A549 (cell line): ENCODE measurements at regions not wholly inside any gene's neighbourhood (a gene's known extent, or its start where the extent isn't known, plus 50 kb on each side); places are given as distances from the start of the nearest gene placed in this dataset.

Experiments used
- ATAC-seq, 2 experiments: fragments of 200-7000 bp in 1 of 2; fragments of >200 bp in 1 of 2; cut with Nextera tagmentation in 1 of 2; cut with Tn5 transposase in 1 of 2; 3 replicates each; pipeline versions ENCODE4 v1.8.0 to v1.9.1; 2018 to 2020; ENCODE audit warnings: mild to moderate bottlenecking in 1 of 2, moderate library complexity in 1 of 2
- CTCF ChIA-PET: fragments of 300-600 bp; sonication (Branson Sonifier 250); formaldehyde crosslinking; extraction: SDS; loops from one replicate; lab custom pipeline; 2021; ENCODE audit warnings: antibody characterized with exemption, inconsistent platforms; lab: Yijun Ruan, JAX
- POLR2A ChIA-PET: fragments of 350-600 bp; formaldehyde crosslinking; extraction: SDS; loops from one replicate; lab custom pipeline; 2021; ENCODE audit warnings: antibody characterized with exemption, inconsistent platforms; lab: Yijun Ruan, JAX
- DNase-seq, 2 experiments: peaks; one replicate each; pipeline versions ENCODE4 v3.0.0 to v3.0.0-alpha.2; 2011 to 2016; ENCODE audit warnings: low read depth in 1 of 2, low spot score in 1 of 2
- FAIRE-seq: peaks from 2 replicates; lab custom pipeline; 2011; peaks lifted over from hg19 to GRCh38; lab: Jason Lieb, UNC
- H3K27ac ChIP-seq, 2 experiments: fragments of >200 bp; sonication (Bioruptor Twin); formaldehyde crosslinking; 3 replicates each; pipeline ENCODE4 v1.5.1; 2016 to 2017
- H3K4me1 ChIP-seq: fragments of >200 bp; sonication (Bioruptor Twin); formaldehyde crosslinking; 3 replicates; pipeline ENCODE4 v1.6.1; 2016
- H3K4me2 ChIP-seq: fragments of >200 bp; sonication (Bioruptor Twin); formaldehyde crosslinking; 3 replicates; pipeline ENCODE4 v1.6.1; 2016
- H3K4me3 ChIP-seq: fragments of >200 bp; sonication (Bioruptor Twin); formaldehyde crosslinking; 3 replicates; pipeline ENCODE4 v1.5.1; 2016
- H3K9me3 ChIP-seq: fragments of >200 bp; sonication (Bioruptor Twin); formaldehyde crosslinking; 3 replicates; pipeline ENCODE4 v1.6.1; 2016
- BHLHE40 ChIP-seq: IDR thresholded peaks from 2 replicates; pipeline ENCODE4 v1.6.1; 2012; ENCODE audit warnings: low read depth, low read length, inconsistent platforms
- CEBPB ChIP-seq, 2 experiments: fragments of >200 bp in 1 of 2; sonication (Bioruptor Twin) in 1 of 2; formaldehyde crosslinking in 1 of 2; IDR thresholded peaks; 2 replicates each; pipeline ENCODE4 v1.6.1; 2012 to 2016
- EHF ChIP-seq: fragments of 250-450 bp; sonication (Bioruptor Pico); IDR thresholded peaks from 2 replicates; pipeline ENCODE4 v1.5.0; 2020; ENCODE audit warnings: mild to moderate bottlenecking
- FOSL2 ChIP-seq, 2 experiments: fragments of 450-650 bp in 1 of 2; fragments of >200 bp in 1 of 2; sonication (Bioruptor Twin) in 1 of 2; formaldehyde crosslinking; IDR thresholded peaks; 2 replicates each; pipeline versions ENCODE4 v1.5.0 to v1.6.1; 2016 to 2020; ENCODE audit warnings: mild to moderate bottlenecking in 1 of 2, moderate library complexity in 1 of 2
- FOXS1 ChIP-seq: fragments of 250-450 bp; sonication (Bioruptor Pico); IDR thresholded peaks from 2 replicates; pipeline ENCODE4 v1.5.0; 2020; ENCODE audit warnings: mild to moderate bottlenecking, moderate library complexity
- GATA3 ChIP-seq: IDR thresholded peaks from 2 replicates; pipeline ENCODE4 v1.6.1; 2012; ENCODE audit warnings: borderline replicate concordance
- HOXB13 ChIP-seq: fragments of 250-450 bp; sonication (Bioruptor Pico); IDR thresholded peaks from 2 replicates; pipeline ENCODE4 v1.5.0; 2020; ENCODE audit warnings: low read depth, mild to moderate bottlenecking, moderate library complexity
- HOXB5 ChIP-seq: fragments of 250-450 bp; sonication (Bioruptor Pico); IDR thresholded peaks from 2 replicates; pipeline ENCODE4 v1.5.0; 2020; ENCODE audit warnings: mild to moderate bottlenecking, moderate library complexity
- JUN ChIP-seq, 2 experiments: fragments of >200 bp; sonication (Bioruptor Twin); formaldehyde crosslinking; IDR thresholded peaks; 2 replicates in 1 of 2; 3 replicates in 1 of 2; pipeline ENCODE4 v1.6.1; 2016 to 2017
- KDM5A ChIP-seq: fragments of 200-600 bp; sonication (generic); IDR thresholded peaks from 2 replicates; pipeline ENCODE4 v1.6.1; 2016; ENCODE audit warnings: antibody characterized with exemption, mild to moderate bottlenecking
- MAX ChIP-seq: IDR thresholded peaks from 2 replicates; pipeline ENCODE4 v1.6.1; 2012
- NFE2L2 ChIP-seq: fragments of 150-350 bp; conservative IDR thresholded peaks from 2 replicates; pipeline ENCODE4 v1.6.1; 2014; ENCODE audit warnings: low read length
- NR3C1 ChIP-seq: fragments of >200 bp; sonication (Bioruptor Twin); formaldehyde crosslinking; IDR thresholded peaks from 3 replicates; pipeline ENCODE4 v1.6.1; 2017
- PHF8 ChIP-seq: fragments of 200-600 bp; sonication (generic); IDR thresholded peaks from 2 replicates; pipeline ENCODE4 v1.6.1; 2016; ENCODE audit warnings: low read depth, mild to moderate bottlenecking, antibody characterized with exemption, moderate library complexity, borderline replicate concordance
- SMC3 ChIP-seq: fragments of >200 bp; sonication (Bioruptor Twin); formaldehyde crosslinking; IDR thresholded peaks from 3 replicates; pipeline ENCODE4 v1.6.1; 2018; ENCODE audit warnings: inconsistent platforms
- SREBF2 ChIP-seq: fragments of 450-650 bp; IDR thresholded peaks from 2 replicates; pipeline ENCODE4 v1.6.1; 2014; ENCODE audit warnings: mild to moderate bottlenecking, moderate library complexity
- TFCP2L1 ChIP-seq: fragments of 250-450 bp; sonication (Bioruptor Pico); IDR thresholded peaks from 2 replicates; pipeline ENCODE4 v1.5.0; 2021; ENCODE audit warnings: mild to moderate bottlenecking
- ZC3H11A ChIP-seq: fragments of 450-650 bp; IDR thresholded peaks from 2 replicates; pipeline ENCODE4 v1.6.1; 2014; ENCODE audit warnings: antibody characterized with exemption, mild to moderate bottlenecking
- ZFP36 ChIP-seq: fragments of 450-650 bp; IDR thresholded peaks from 2 replicates; pipeline ENCODE4 v1.6.1; 2014; ENCODE audit warnings: borderline replicate concordance; ENCODE audit not compliant: partially characterized antibody
- ZNF302 ChIP-seq: fragments of 250-450 bp; sonication (Bioruptor Pico); IDR thresholded peaks from 2 replicates; pipeline ENCODE4 v1.9.0; 2021; ENCODE audit warnings: inconsistent platforms, mild to moderate bottlenecking, moderate library complexity
- ZSCAN20 ChIP-seq: fragments of 250-450 bp; sonication (Bioruptor Pico); IDR thresholded peaks from 2 replicates; pipeline ENCODE4 v1.8.0; 2022; ENCODE audit warnings: mild to moderate bottlenecking, moderate library complexity
- WGBS: methylation state at CpG from one replicate; pipeline ENCODE4 v1.1.6; 2017; ENCODE audit errors: missing lambda C conversion rate; 5-methylcytosine and 5-hydroxymethylcytosine counted together
- TF ChIP-seq, protein P1 (sequence below): fragments of 250-450 bp; sonication (Bioruptor Pico); IDR thresholded peaks from 2 replicates; pipeline ENCODE4 v1.5.0; 2020; ENCODE audit warnings: low read depth, mild to moderate bottlenecking, moderate library complexity
- TF ChIP-seq, protein P2 (sequence below): IDR thresholded peaks from 2 replicates; pipeline ENCODE4 v1.6.1; 2012; ENCODE audit warnings: low read depth, borderline replicate concordance

DNA sequence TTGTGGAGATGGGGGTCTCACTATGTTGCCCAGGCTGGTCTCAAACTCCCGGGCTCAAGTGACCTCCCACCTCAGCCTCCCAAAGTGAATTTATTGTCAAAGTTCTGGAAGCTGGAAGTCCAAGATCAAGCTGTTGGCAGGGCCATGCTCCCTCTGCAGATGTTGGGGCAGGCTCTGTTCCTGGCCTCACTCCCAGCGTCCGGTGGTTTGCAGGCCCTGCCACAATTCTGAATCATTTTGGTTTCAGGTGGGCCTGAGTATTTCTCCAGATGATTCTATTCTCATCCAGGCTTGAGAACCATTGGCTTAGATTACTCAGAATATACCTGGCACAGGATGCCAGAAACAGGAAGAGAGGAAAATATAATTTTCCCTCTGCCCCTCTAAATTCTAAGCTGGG, 737.4 kb downstream of the TNS3 start:
- no peak for ATAC-seq
- 0 out of 3 replicates have a peak, but pooled peaks cover 3% of the 10 kb centered on the region for H3K9me3 ChIP-seq
- ChIA-PET CTCF (no interaction called here), POLR2A (no interaction called here)
- no peak for FAIRE-seq
- H3K4me3 ChIP-seq, result no peak overlapping the region
- H3K27ac ChIP-seq, result no peak overlapping the region
- 60% methylated on average over 3 of the region's 3 CpGs for WGBS
- TF ChIP-seq ZFP36, result no peak
- TF ChIP-seq CEBPB (IDR thresholded peaks at IDR 0.05), result no peak
- no peak for TF ChIP-seq KDM5A
- TF ChIP-seq ZSCAN20 (CRISPR knock-in tag), result no peak
- no peak for TF ChIP-seq HOXB13 (CRISPR knock-in tag)
- no peak for TF ChIP-seq FOSL2 (IDR thresholded peaks at IDR 0.05)
- TF ChIP-seq FOSL2 (CRISPR knock-in tag; IDR thresholded peaks at IDR 0.05), result no peak
- no peak for TF ChIP-seq SREBF2
- TF ChIP-seq ZC3H11A, result no peak
- DNase-seq, result no peak
- H3K4me2 ChIP-seq, result no peak overlapping the region
- no peaks in the 10 kb centered on the region for H3K4me1 ChIP-seq

DNA sequence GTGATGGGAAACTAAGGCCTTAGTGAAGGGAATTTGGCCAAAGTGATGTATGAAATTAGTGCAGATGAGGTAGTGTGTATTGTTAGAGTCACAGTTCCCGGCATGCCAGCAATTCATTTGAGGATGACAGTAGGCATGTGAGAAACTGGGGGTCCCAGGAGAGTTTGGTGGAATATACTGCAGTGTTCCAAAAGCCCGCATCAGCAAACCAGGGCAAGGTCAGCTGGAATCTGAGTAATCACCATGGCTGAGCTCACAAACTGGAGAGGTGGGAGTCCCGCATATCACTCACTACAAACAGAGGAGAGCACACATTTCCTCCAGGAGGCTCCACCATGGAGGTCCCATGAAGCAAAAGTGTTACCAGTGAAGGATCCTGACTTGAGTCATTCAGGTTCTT, 740.7 kb downstream of the TNS3 start:
- no peaks in the 10 kb centered on the region for H3K4me1 ChIP-seq
- 0 out of 3 replicates have a peak, but pooled peaks cover 3% of the 10 kb centered on the region for H3K9me3 ChIP-seq
- H3K4me2 ChIP-seq, result no peak overlapping the region
- TF ChIP-seq, protein P1, sequence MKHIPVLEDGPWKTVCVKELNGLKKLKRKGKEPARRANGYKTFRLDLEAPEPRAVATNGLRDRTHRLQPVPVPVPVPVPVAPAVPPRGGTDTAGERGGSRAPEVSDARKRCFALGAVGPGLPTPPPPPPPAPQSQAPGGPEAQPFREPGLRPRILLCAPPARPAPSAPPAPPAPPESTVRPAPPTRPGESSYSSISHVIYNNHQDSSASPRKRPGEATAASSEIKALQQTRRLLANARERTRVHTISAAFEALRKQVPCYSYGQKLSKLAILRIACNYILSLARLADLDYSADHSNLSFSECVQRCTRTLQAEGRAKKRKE, result no peak
- TF ChIP-seq, protein P2, sequence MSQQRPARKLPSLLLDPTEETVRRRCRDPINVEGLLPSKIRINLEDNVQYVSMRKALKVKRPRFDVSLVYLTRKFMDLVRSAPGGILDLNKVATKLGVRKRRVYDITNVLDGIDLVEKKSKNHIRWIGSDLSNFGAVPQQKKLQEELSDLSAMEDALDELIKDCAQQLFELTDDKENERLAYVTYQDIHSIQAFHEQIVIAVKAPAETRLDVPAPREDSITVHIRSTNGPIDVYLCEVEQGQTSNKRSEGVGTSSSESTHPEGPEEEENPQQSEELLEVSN, result no peak
- TF ChIP-seq MAX (no peak), TFCP2L1 (no peak)
- TF ChIP-seq, all 56 proteins: peak for 0
- ChIA-PET POLR2A (no interaction called here), CTCF (no interaction called here)
- ATAC-seq (no peak), DNase-seq (no peak), FAIRE-seq (no peak)
- 55% methylated on average over 3 of the region's 3 CpGs for WGBS
- Histone ChIP-seq H3K27ac (no peak overlapping the region), H3K4me3 (no peak overlapping the region)

- H3K27ac ChIP-seq, result no peak overlapping the region
- 39% methylated on average over 3 of the region's 3 CpGs for WGBS
- FAIRE-seq (no peak), DNase-seq (no peak), ATAC-seq (no peak)
- POLR2A ChIA-PET, result no interaction called here
- CTCF ChIA-PET, result no interaction called here
- TF ChIP-seq HOXB5 (CRISPR knock-in tag), result no peak
- no peak for TF ChIP-seq NFE2L2
- TF ChIP-seq EHF, result no peak
- TF ChIP-seq FOXS1 (CRISPR knock-in tag), result no peak
- TF ChIP-seq, protein P2, result no peak
- TF ChIP-seq JUN (IDR thresholded peaks at IDR 0.05), result no peak
- TF ChIP-seq, protein P1, result no peak
- no peak for TF ChIP-seq ZNF302 (CRISPR knock-in tag)
- TF ChIP-seq ZC3H11A, result no peak
- TF ChIP-seq ZFP36, result no peak
- no peak for TF ChIP-seq GATA3
- no peak for TF ChIP-seq NR3C1
- TF ChIP-seq PHF8, result no peak
- TF ChIP-seq KDM5A, result no peak
- TF ChIP-seq ZSCAN20 (CRISPR knock-in tag), result no peak
- TF ChIP-seq BHLHE40, result no peak
- TF ChIP-seq SMC3, result no peak
- H3K4me3 ChIP-seq, result no peak overlapping the region
- H3K4me2 ChIP-seq, result no peak overlapping the region
- no peaks in the 10 kb centered on the region for H3K4me1 ChIP-seq
- no peaks in the 10 kb centered on the region for H3K9me3 ChIP-seq
Observed at GRCh38 chr7:46839651-46840050, 742.3 kb downstream of the TNS3 start.
